NCI-H128 (cell line): ENCODE measurements at regions not wholly inside any gene's neighbourhood (a gene's known extent, or its start where the extent isn't known, plus 50 kb on each side); places are given as distances from the start of the nearest gene placed in this dataset.
"Not testable (repeated sequence)": the region's sequence is repeated elsewhere in the genome, so short reads cannot be mapped to it uniquely, and the experiment has no call there.

ENCODE experiments used
- DNase-seq: peaks from one replicate; lab custom pipeline; 2025; ENCODE audit not compliant: unreplicated experiment; lab: John Stamatoyannopoulos, UW

- DNase-seq = no peak
Observed at GRCh38 chr11:13134886-13135285, 125.8 kb downstream of the RASSF10 start.

GRCh38 chr11:13135385-13136271 is 126.5 kb downstream of the RASSF10 start:
- peak; percentile 58 for DNase-seq

GRCh38 chr11:13136272-13136596 is 127.1 kb downstream of the RASSF10 start:
- no peak for DNase-seq

- DNase-seq = no peak
Observed at GRCh38 chr11:13137844-13138301, 128.8 kb downstream of the RASSF10 start.

GRCh38 chr11:13139085-13139484 is 130.0 kb downstream of the RASSF10 start:
- DNase-seq = not testable (repeated sequence)

GRCh38 chr11:13140028-13140870 is 131.1 kb downstream of the RASSF10 start:
- DNase-seq = no peak

- no peak for DNase-seq
Observed at GRCh38 chr11:13140873-13141655, 131.9 kb downstream of the RASSF10 start.

GRCh38 chr11:13141731-13142709 is 132.9 kb downstream of the RASSF10 start:
- no peak for DNase-seq

GRCh38 chr11:13143486-13144297 is 133.9 kb upstream of the BMAL1 start:
- DNase-seq = no peak

GRCh38 chr11:13145461-13145860 is 132.1 kb upstream of the BMAL1 start:
- DNase-seq = no peak

GRCh38 chr11:13149991-13150390 is 127.6 kb upstream of the BMAL1 start:
- no peak for DNase-seq

GRCh38 chr11:13150487-13150886 is 127.1 kb upstream of the BMAL1 start:
- no peak for DNase-seq

- DNase-seq = no peak
Observed at GRCh38 chr11:13152264-13152663, 125.3 kb upstream of the BMAL1 start.

GRCh38 chr11:13152736-13153541 is 124.7 kb upstream of the BMAL1 start:
- DNase-seq = no peak

GRCh38 chr11:13154374-13154773 is 123.2 kb upstream of the BMAL1 start:
- not testable (repeated sequence) for DNase-seq

- no peak for DNase-seq
Observed at GRCh38 chr11:13160346-13160745, 117.2 kb upstream of the BMAL1 start.

- DNase-seq = no peak
Observed at GRCh38 chr11:13160806-13161205, 116.8 kb upstream of the BMAL1 start.

GRCh38 chr11:13163158-13163557 is 114.4 kb upstream of the BMAL1 start:
- no peak for DNase-seq
